ENCODE measurements at regions not wholly inside any gene's neighbourhood (a gene's known extent, or its start where the extent isn't known, plus 50 kb on each side); places are given as distances from the start of the nearest gene placed in this dataset.
"Not testable (repeated sequence)": the region's sequence is repeated elsewhere in the genome, so short reads cannot be mapped to it uniquely, and the experiment has no call there.

DNA sequence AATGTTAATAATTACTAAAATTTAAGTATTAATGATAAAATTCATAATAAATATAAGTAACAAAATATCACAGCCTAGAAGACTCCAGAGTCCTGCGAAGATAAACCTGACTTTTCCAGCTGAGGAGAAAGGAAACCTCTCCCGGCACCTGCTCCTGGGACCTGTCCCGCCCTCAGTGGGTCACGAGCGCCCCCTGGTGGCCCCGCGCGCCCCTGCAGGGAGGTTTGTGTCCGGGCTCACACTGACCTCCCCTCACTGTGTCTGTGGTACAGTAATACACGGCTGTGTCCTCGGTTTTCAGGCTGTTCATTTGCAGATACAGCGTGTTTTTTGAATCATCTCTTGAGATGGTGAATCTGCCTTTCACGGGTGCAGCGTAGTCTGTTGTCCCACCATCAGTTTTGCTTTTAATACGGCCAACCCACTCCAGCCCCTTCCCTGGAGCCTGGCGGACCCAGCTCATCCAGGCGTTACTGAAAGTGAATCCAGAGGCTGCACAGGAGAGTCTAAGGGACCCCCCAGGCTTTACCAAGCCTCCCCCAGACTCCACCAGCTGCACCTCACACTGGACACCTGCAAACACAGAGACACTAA is 627.1 kb downstream of the TMEM121 start:
- peak; percentile 33 to 45 for DNase-seq
- H3K4me1 ChIP-seq; H3K9me3 ChIP-seq; H3K27me3 ChIP-seq; intact Hi-C loops (cut with DNase I; ENCODE audit: low total_unique reads); H3K27ac ChIP-seq; H3K4me3 ChIP-seq; H3K36me3 ChIP-seq: not testable (repeated sequence)
- peak; percentile 46 to 78 (median 68) for TF ChIP-seq CTCF (IDR thresholded peaks at IDR 0.05)

DNA sequence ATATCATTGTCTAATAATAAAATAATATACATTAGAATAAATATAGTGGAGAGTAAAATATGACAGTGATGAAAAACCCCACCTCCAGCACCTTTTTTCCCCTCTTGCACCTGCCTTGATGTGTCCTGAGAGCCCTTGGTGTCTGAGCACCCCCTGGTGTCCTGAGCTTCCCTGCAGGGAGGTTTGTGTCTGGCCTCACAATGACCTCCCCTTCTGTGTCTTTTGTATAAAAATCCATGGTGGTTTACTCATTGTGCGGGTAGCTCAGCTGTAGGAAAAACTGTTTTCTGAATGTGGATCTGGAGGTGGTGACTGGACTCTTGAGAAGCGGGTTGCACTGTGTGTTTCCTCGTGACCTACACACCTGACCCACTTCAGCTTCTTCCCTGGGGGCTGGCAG is 636.9 kb downstream of the TMEM121 start:
- no peak for DNase-seq
- TF ChIP-seq POLR2A (IDR thresholded peaks at IDR 0.05) (no peak), CTCF (IDR thresholded peaks at IDR 0.05) (no peak)
- Histone ChIP-seq H3K27ac (no peak overlapping the region), H3K27me3 (no peaks in the 10 kb centered on the region), H3K36me3 (no peaks in the 10 kb centered on the region), H3K4me1 (no peaks in the 10 kb centered on the region), H3K9me3 (no peaks in the 10 kb centered on the region), H3K4me3 (no peak overlapping the region)
- intact Hi-C loops (cut with DNase I; ENCODE audit: low total_unique reads), result no loop called here

GRCh38 chr14:106163812-106164211 is 637.4 kb downstream of the TMEM121 start:
- not testable (repeated sequence) for H3K36me3 ChIP-seq

DNA sequence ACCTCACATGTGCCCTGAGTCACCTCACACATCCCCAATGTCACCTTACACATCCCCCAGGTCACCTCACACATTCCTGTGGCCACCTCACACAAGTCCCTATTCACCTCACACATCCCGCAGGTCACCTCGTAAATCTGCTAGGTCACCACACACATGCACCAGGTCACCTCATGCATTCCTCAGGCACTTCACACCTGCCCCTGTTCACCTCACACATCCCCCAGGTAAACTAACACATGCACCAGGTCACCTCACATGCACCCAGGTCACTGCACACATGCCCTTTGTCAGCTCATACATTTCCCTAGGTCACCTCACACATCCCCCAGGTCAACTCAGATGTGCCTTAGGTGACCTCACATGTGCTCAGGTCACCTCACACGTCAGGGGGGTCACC is 639.8 kb downstream of the TMEM121 start:
- intact Hi-C loops (cut with DNase I; ENCODE audit: low total_unique reads), result no loop called here
- no peak overlapping the region for H3K4me3 ChIP-seq
- H3K27ac ChIP-seq, result no peak overlapping the region
- no peaks in the 10 kb centered on the region for H3K36me3 ChIP-seq
- no peaks in the 10 kb centered on the region for H3K27me3 ChIP-seq
- H3K9me3 ChIP-seq, result no peaks in the 10 kb centered on the region
- no peaks in the 10 kb centered on the region for H3K4me1 ChIP-seq
- TF ChIP-seq POLR2A (IDR thresholded peaks at IDR 0.05) (no peak), CTCF (IDR thresholded peaks at IDR 0.05) (no peak)
- no peak for DNase-seq

More at GRCh38 chr14:106163812-106164211, 637.4 kb downstream of the TMEM121 start:
- H3K9me3 ChIP-seq; intact Hi-C loops (cut with DNase I; ENCODE audit: low total_unique reads); H3K4me1 ChIP-seq; H3K27me3 ChIP-seq; H3K27ac ChIP-seq; H3K4me3 ChIP-seq; DNase-seq: not testable (repeated sequence)

- no peaks in the 10 kb centered on the region for H3K4me1 ChIP-seq
- no peaks in the 10 kb centered on the region for H3K36me3 ChIP-seq
- no peak overlapping the region for H3K27ac ChIP-seq
- TF ChIP-seq CTCF (IDR thresholded peaks at IDR 0.05) (no peak), POLR2A (IDR thresholded peaks at IDR 0.05) (no peak)
- no peak for DNase-seq
- no peaks in the 10 kb centered on the region for H3K27me3 ChIP-seq
- no peak overlapping the region for H3K4me3 ChIP-seq
- intact Hi-C loops (cut with DNase I; ENCODE audit: low total_unique reads), result no loop called here
- no peaks in the 10 kb centered on the region for H3K9me3 ChIP-seq
Observed at GRCh38 chr14:106166650-106167204, 640.3 kb downstream of the TMEM121 start.

DNA sequence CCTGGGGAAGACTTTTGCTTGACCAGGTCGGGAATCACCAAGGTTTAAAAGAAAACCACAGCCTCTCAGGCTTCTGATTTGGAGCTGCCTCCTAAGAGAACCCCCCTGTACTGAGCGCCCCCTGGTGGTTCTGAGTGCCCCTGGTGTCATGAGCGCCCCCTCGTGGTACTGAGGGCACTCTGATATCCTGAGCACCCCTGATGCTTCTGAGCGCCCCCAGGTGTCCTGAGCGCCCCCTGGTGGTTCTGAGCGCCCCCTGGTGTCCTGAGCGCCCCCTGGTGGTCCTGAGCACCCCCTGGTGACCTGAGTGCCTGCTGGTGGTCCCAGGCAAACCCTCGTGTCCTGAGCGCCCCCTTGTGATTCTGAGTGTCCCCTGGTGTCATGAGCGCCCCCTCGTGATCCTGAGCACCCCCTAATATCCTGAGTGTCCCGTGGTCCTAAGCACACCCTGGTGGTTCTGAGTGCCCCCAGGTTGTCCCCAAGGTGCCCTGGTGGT is 643.8 kb downstream of the TMEM121 start:
- H3K27me3 ChIP-seq; H3K4me1 ChIP-seq; H3K27ac ChIP-seq; H3K9me3 ChIP-seq; DNase-seq; H3K36me3 ChIP-seq; H3K4me3 ChIP-seq; intact Hi-C loops (cut with DNase I; ENCODE audit: low total_unique reads): not testable (repeated sequence)
